Fibroblast of villous mesenchyme (primary cell): ENCODE measurements at regions not wholly inside any gene's neighbourhood (a gene's known extent, or its start where the extent isn't known, plus 50 kb on each side); places are given as distances from the start of the nearest gene placed in this dataset.

Source experiments
- DNase-seq: peaks from one replicate; pipeline ENCODE4 v3.0.0-alpha.2; 2010; ENCODE audit warnings: low read depth
- H3K4me3 ChIP-seq: 2 replicates; pipeline ENCODE4 v1.5.1; 2011; ENCODE audit warnings: low read depth, mild to moderate bottlenecking, low read length
- CTCF ChIP-seq: IDR thresholded peaks from 2 replicates; pipeline ENCODE4 v1.5.1; 2012; ENCODE audit warnings: low read depth, mild to moderate bottlenecking, low read length; ENCODE audit not compliant: insufficient read depth

GRCh38 chr12:67147447-67147846, 121.7 kb upstream of the CAND1 start:
- H3K4me3 ChIP-seq = no peak overlapping the region
- no peak for DNase-seq
- no peak for TF ChIP-seq CTCF

- no peak for TF ChIP-seq CTCF
- no peak overlapping the region for H3K4me3 ChIP-seq
- DNase-seq = no peak
Measured at GRCh38 chr12:67148265-67148664, 120.9 kb upstream of the CAND1 start.

- peak; percentile 28 for DNase-seq
- no peak overlapping the region for H3K4me3 ChIP-seq
- TF ChIP-seq CTCF = no peak
Measured at GRCh38 chr12:67151886-67152285, 117.3 kb upstream of the CAND1 start.

- no peak overlapping the region for H3K4me3 ChIP-seq
- no peak for TF ChIP-seq CTCF
- DNase-seq = no peak
Measured at GRCh38 chr12:67152451-67152850, 116.7 kb upstream of the CAND1 start.

- no peak for TF ChIP-seq CTCF
- no peak for DNase-seq
- H3K4me3 ChIP-seq = no peak overlapping the region
Measured at GRCh38 chr12:67154901-67155300, 114.3 kb upstream of the CAND1 start.

GRCh38 chr12:67155863-67156262, 113.3 kb upstream of the CAND1 start:
- no peak overlapping the region for H3K4me3 ChIP-seq
- no peak for TF ChIP-seq CTCF
- peak; percentile 11 for DNase-seq

- TF ChIP-seq CTCF = peak; percentile 59
- peak; percentile 45 for DNase-seq
- H3K4me3 ChIP-seq = no peak overlapping the region
Measured at GRCh38 chr12:67161322-67161918, 107.7 kb upstream of the CAND1 start.
